B cell (primary cell): ENCODE measurements at regions not wholly inside any gene's neighbourhood (a gene's known extent, or its start where the extent isn't known, plus 50 kb on each side); places are given as distances from the start of the nearest gene placed in this dataset.

Source experiments
- ATAC-seq: fragments of 200-7000 bp; cut with Tn5 transposase; one replicate; pipeline ENCODE4 v1.10.0; 2021; ENCODE audit warnings: low read depth, mild to moderate bottlenecking, moderate number of reproducible peaks, moderate library complexity
- CTCF ChIA-PET: fragments of 350-600 bp; sonication (Branson Sonifier 250); formaldehyde crosslinking; loops from one replicate; lab custom pipeline; 2021; ENCODE audit warnings: antibody characterized with exemption, inconsistent platforms; lab: Charles Lee
- POLR2A ChIA-PET: fragments of 350-600 bp; sonication (Branson Sonifier 250); formaldehyde crosslinking; loops from one replicate; lab custom pipeline; 2021; ENCODE audit warnings: antibody characterized with exemption; lab: Charles Lee
- DNase-seq: peaks from one replicate; pipeline ENCODE4 v3.0.0; 2013
- H2AFZ ChIP-seq: 2 replicates; pipeline ENCODE4 v1.6.1; 2012; ENCODE audit warnings: mild to moderate bottlenecking, low read depth, low read length; ENCODE audit not compliant: insufficient read depth, poor library complexity, severe bottlenecking
- H3K27ac ChIP-seq, 2 donors: 1 replicate in 1 of 2; 2 replicates in 1 of 2; pipeline ENCODE4 v1.5.1; 2012 to 2013; ENCODE audit warnings: low read length in 2 of 2, mild to moderate bottlenecking in 2 of 2, moderate library complexity in 1 of 2
- H3K27me3 ChIP-seq, 4 experiments: fragments of 200-600 bp in 1 of 4; sonication (generic) in 1 of 4; replicated peaks in 1 of 4; 1 replicate in 2 of 4; 2 replicates in 2 of 4; pipeline versions ENCODE4 v1.6.1 to v1.7.0; 2013 to 2016; ENCODE audit warnings: low read length in 3 of 4, mild to moderate bottlenecking in 2 of 4, mixed read lengths in 1 of 4, moderate library complexity in 1 of 4; ENCODE audit not compliant: insufficient read depth in 4 of 4, control insufficient read depth in 3 of 4; ENCODE audit errors: control extremely low read depth in 1 of 4
- H3K36me3 ChIP-seq, 2 experiments: replicated peaks in 1 of 2; 1 replicate in 1 of 2; 2 replicates in 1 of 2; pipeline versions ENCODE4 v1.6.1 to v1.7.1; 2013; ENCODE audit warnings: low read length in 1 of 2; ENCODE audit not compliant: insufficient read depth in 2 of 2, control insufficient read depth in 1 of 2; ENCODE audit errors: control extremely low read depth in 1 of 2, extremely low read depth in 1 of 2
- H3K4me1 ChIP-seq, 2 donors: fragments of 200-600 bp in 1 of 2; sonication (generic) in 1 of 2; 1 replicate in 1 of 2; 2 replicates in 1 of 2; pipeline versions ENCODE4 v1.5.1 to v1.6.1; 2013 to 2017; ENCODE audit warnings: low read length in 2 of 2; ENCODE audit not compliant: control insufficient read depth in 2 of 2, insufficient read depth in 2 of 2
- H3K4me2 ChIP-seq: replicated peaks from 2 replicates; pipeline ENCODE3; 2012; ENCODE audit warnings: mild to moderate bottlenecking, low read depth, low read length; ENCODE audit not compliant: poor library complexity, severe bottlenecking
- H3K4me3 ChIP-seq, 5 experiments: fragments of 200-600 bp in 1 of 5; sonication (generic) in 1 of 5; 1 replicate in 3 of 5; 2 replicates in 2 of 5; pipeline versions ENCODE4 v1.5.1 to v1.7.0; 2011 to 2016; ENCODE audit warnings: low read length in 4 of 5, mild to moderate bottlenecking in 4 of 5, low read depth in 2 of 5, control low read depth in 1 of 5, moderate library complexity in 1 of 5; ENCODE audit not compliant: insufficient read depth in 1 of 5; ENCODE audit errors: control extremely low read depth in 1 of 5, extremely low read depth in 1 of 5
- H3K79me2 ChIP-seq: fragments of 200-600 bp; sonication (generic); one replicate; pipeline ENCODE4 v1.6.0; 2016; ENCODE audit warnings: low read length; ENCODE audit not compliant: control insufficient read depth, insufficient read depth
- H3K9ac ChIP-seq: fragments of 200-600 bp; sonication (generic); 2 replicates; pipeline ENCODE4 v1.6.1; 2017; ENCODE audit warnings: mild to moderate bottlenecking, low read length, moderate library complexity
- H3K9me3 ChIP-seq, 3 donors: one replicate each; pipeline versions ENCODE4 v1.6.1 to v1.7.1; 2013; ENCODE audit warnings: low read length in 2 of 3; ENCODE audit not compliant: control insufficient read depth in 2 of 3, insufficient read depth in 1 of 3; ENCODE audit errors: control extremely low read depth in 1 of 3
- H4K20me1 ChIP-seq: 2 replicates; pipeline ENCODE4 v1.6.0; 2012; ENCODE audit warnings: mild to moderate bottlenecking, low read length; ENCODE audit not compliant: insufficient read depth, control insufficient read depth, poor library complexity, severe bottlenecking
- H3K27ac Mint-ChIP-seq: one replicate; pipeline ENCODE4 v1.8.0; 2021; ENCODE audit warnings: mixed read lengths
- H3K27me3 Mint-ChIP-seq: one replicate; pipeline ENCODE4 v1.8.0; 2021; ENCODE audit warnings: mixed read lengths
- H3K4me1 Mint-ChIP-seq: one replicate; pipeline ENCODE4 v1.8.0; 2021; ENCODE audit warnings: mixed read lengths
- H3K4me3 Mint-ChIP-seq: one replicate; pipeline ENCODE4 v1.8.0; 2021; ENCODE audit warnings: mixed read lengths
- H3K9me3 Mint-ChIP-seq: one replicate; pipeline ENCODE4 v1.8.0; 2022; ENCODE audit warnings: mixed read lengths; ENCODE audit not compliant: insufficient read depth
- EZH2 ChIP-seq: IDR thresholded peaks from 2 replicates; pipeline ENCODE4 v1.6.1; 2012; ENCODE audit warnings: borderline replicate concordance, low read depth, mild to moderate bottlenecking, moderate library complexity, low read length; ENCODE audit not compliant: insufficient read depth, poor library complexity, severe bottlenecking
- WGBS: methylation state at CpG from one replicate; pipeline ENCODE4 v1.1.5; 2013; ENCODE audit warnings: missing lambda C conversion rate; ENCODE audit not compliant: insufficient coverage; 5-methylcytosine and 5-hydroxymethylcytosine counted together
- intact Hi-C: fragments of 100-400 bp; cut with micrococcal nuclease; formaldehyde crosslinking; loops from one replicate; pipeline ENCODE4 v1.10.0; 2022
- TF ChIP-seq, protein P1 (sequence below): fragments of 200-600 bp; IDR thresholded peaks from one replicate; pipeline ENCODE4 v1.8.0; 2022; ENCODE audit warnings: antibody characterized with exemption, mild to moderate bottlenecking

DNA sequence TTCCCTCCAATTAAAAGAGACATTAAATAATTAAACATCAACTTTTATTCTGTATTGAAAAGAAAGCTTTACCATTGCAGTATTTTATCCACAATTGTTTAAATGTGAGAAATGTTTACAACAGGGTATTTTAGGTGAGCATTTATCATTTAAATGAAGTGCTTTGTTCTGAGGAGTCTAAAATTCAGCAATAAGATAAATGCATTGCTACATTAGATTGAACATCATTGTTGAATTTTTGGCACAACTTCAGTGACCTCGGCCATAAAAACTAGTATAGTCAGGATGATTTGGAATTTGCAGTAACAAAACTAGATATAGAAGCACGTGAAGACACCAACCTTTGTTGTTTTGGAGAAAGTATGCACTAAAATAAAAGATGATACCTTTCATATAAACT lies 692.9 kb downstream of the USP25 start:
- Mint-ChIP-seq H3K4me1 (no peaks in the 10 kb centered on the region), H3K27ac (no peak overlapping the region), H3K27me3 (no peaks in the 10 kb centered on the region), H3K9me3 (no peaks in the 10 kb centered on the region), H3K4me3 (no peak overlapping the region)
- H3K9ac ChIP-seq, result no peak overlapping the region
- DNase-seq (no peak), ATAC-seq (no peak)
- no peak overlapping the region for H3K27ac ChIP-seq
- no peak overlapping the region for H2AFZ ChIP-seq
- CTCF ChIA-PET, result no interaction called here
- POLR2A ChIA-PET, result no interaction called here
- no peaks in the 10 kb centered on the region for H4K20me1 ChIP-seq
- no peaks in the 10 kb centered on the region for H3K79me2 ChIP-seq
- H3K27me3 ChIP-seq, result no peaks in the 10 kb centered on the region
- WGBS, result no CpG with 5 or more reads among the region's 2 CpGs
- no peak overlapping the region for H3K4me2 ChIP-seq
- TF ChIP-seq EZH2, result no peak
- TF ChIP-seq, protein P1, sequence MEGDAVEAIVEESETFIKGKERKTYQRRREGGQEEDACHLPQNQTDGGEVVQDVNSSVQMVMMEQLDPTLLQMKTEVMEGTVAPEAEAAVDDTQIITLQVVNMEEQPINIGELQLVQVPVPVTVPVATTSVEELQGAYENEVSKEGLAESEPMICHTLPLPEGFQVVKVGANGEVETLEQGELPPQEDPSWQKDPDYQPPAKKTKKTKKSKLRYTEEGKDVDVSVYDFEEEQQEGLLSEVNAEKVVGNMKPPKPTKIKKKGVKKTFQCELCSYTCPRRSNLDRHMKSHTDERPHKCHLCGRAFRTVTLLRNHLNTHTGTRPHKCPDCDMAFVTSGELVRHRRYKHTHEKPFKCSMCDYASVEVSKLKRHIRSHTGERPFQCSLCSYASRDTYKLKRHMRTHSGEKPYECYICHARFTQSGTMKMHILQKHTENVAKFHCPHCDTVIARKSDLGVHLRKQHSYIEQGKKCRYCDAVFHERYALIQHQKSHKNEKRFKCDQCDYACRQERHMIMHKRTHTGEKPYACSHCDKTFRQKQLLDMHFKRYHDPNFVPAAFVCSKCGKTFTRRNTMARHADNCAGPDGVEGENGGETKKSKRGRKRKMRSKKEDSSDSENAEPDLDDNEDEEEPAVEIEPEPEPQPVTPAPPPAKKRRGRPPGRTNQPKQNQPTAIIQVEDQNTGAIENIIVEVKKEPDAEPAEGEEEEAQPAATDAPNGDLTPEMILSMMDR, result no peak
- H3K36me3 ChIP-seq, result no peaks in the 10 kb centered on the region
- no peak overlapping the region for H3K4me3 ChIP-seq
- H3K4me1 ChIP-seq, result no peaks in the 10 kb centered on the region
- intact Hi-C loops, result no loop called here
- peaks cover 0 to 3% (median 0%) of the 10 kb centered on the region in 3 donors for H3K9me3 ChIP-seq

DNA sequence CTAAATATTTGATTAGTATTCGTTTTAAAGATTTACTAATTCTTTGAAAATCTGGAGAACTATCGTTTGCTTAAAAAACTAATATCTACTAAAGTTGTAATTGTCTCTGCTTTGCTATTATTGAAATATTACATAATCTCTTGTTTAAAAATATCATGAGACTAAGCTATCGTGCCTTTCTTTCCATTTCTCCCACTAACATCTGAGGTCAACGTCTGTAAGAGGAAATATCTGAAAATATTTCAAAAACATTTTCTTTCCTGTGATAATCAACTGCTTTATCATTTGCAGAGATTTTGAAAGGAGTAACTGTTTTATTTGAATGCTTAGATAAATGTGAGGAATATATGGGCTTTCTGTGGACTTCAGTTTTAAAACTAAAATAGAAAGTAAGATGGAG lies 694.1 kb downstream of the USP25 start:
- WGBS, result no CpG with 5 or more reads among the region's 4 CpGs
- Histone ChIP-seq H3K9me3 (peaks cover 0 to 3% (median 0%) of the 10 kb centered on the region in 3 donors), H3K4me2 (no peak overlapping the region), H3K27ac (no peak overlapping the region), H3K36me3 (no peaks in the 10 kb centered on the region), H3K4me3 (no peak overlapping the region), H4K20me1 (no peaks in the 10 kb centered on the region), H3K79me2 (no peaks in the 10 kb centered on the region), H3K27me3 (no peaks in the 10 kb centered on the region), H2AFZ (no peak overlapping the region), H3K4me1 (no peaks in the 10 kb centered on the region), H3K9ac (no peak overlapping the region)
- Mint-ChIP-seq H3K4me3 (no peak overlapping the region), H3K27ac (no peak overlapping the region), H3K27me3 (no peaks in the 10 kb centered on the region), H3K4me1 (no peaks in the 10 kb centered on the region), H3K9me3 (no peaks in the 10 kb centered on the region)
- ChIA-PET POLR2A (no interaction called here), CTCF (no interaction called here)
- intact Hi-C loops, result no loop called here
- ATAC-seq, result no peak
- TF ChIP-seq EZH2, result no peak
- TF ChIP-seq, protein P1, result no peak
- no peak for DNase-seq
